IPS DF 4.7 (cell line): ENCODE measurements at regions not wholly inside any gene's neighbourhood (a gene's known extent, or its start where the extent isn't known, plus 50 kb on each side); places are given as distances from the start of the nearest gene placed in this dataset.

Experiments
- DNase-seq: peaks from one replicate; pipeline ENCODE4 v3.0.0-alpha.2; 2013; ENCODE audit warnings: low spot score; ENCODE audit errors: extremely low read depth

DNA sequence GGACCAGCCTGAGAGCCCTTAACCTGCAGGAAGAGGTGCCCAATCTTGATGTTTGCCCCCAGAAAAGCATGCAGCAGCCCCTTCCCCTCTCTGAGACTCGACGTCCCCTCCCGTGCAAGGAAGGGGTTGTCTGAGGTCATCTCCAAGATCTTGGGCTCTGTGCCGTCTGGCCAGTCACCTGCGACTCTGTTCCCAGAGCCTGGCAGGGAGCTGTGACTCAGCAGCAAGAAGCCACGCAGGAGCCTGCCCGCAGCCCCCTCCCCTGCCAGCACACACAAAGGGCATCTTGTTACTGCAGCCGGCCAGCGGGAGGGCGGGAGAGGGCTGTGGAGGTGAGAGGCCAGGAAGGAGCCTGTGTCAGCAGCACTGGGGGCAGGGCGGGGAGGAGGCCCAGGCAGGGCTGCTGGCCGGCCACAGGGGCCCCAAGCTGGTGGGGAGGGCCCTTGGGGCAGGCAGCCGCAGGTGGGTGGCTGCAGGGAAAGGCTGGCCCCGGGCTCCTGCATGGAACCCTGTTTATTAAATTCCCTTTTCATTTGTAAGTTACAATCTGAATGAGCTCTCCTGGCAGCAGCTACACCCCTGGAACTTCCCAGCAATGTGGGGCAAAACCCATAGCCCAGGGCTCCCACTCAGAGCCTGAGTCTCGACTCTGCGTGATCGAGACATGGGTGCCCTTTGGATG, 103.7 kb upstream of the ZMIZ1 start:
- no peak for DNase-seq

DNA sequence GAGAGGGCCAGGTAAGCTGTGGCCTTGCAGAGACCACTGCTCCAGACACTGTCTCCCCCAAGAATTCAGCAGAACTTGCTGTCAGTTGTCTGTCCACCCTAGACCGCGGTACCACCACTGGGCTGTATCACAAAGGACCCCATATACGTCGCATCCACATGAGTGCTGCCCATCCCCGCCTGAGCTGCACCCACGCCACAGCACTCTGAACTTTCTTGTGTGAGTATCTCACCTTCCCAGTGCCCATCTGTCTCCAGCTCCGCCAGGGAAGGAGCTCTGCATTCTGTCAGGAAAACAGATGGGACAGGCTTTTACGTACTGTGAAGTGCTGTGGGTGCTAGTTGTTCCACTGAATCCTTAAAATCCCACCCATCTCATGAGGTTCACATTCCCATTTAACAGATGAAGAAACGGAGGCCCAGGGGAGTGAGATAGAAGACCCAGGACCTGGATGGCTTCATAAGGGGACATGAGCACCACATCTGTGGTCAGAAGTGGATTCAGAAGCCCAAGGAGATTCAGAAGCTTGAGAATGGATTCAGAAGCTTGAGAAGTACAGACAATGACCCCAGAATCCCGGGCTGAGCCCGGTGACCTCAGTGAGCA, 102.5 kb upstream of the ZMIZ1 start:
- no peak for DNase-seq

DNA sequence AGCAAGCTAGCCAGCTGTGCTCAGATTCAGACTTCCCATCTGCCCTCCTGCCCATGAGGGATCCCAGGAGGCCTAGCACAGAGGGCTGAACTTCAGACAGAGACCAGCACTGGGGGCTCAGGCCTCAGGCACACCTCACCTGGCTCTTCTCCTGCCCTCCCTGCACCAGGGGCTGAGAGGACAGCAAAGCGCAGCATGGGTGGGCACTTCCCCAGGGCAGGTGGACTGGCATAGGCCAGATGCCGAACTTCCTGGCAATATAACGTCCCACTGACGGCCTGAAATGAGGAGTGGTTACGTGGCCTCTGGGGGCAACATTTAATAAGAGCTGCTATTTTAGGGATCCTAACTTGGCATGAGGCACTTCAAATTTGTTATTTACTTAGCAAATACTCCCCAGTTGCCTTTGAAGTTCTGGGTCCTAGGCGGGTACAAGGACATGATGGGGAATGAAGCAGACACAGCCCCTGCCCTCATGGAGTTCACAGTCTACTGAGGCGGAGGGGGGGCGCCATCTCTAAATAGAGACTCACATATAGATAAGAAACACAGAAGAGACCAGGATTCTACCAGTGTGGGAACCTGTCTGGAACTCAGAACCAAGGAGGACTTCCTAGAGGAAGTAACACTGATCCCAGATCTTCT, 101.8 kb upstream of the ZMIZ1 start:
- no peak for DNase-seq

DNA sequence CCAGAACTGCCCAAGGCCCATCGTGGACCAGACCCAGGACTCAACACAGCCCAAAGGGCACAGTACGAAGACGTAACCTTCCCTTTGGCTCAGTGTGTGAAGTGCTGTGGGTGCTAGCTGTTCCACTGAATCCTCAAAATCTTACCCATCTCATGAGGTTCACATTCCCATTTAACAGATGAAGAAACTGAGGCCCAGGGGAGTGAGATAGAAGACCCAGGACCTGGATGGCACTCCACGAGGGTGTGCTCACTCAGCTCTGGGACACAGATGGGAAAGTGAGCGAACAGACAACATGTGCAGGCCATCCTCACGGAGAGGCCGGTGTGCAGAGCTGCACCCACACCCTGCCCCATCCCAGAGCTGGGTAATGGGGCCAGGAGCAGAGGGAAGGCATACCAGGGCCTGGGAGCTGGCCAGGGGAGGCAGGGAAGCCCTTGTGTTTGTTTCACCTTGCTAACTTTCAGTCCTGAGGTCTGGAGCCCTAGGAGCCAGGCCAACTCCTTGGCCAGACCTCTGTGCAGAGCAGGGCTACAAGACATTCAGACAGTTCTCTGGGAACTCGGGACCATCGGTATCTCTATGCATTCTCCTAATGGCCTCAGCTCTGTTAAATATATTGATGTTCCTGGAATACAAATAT, 100.3 kb upstream of the ZMIZ1 start:
- no peak for DNase-seq

DNA sequence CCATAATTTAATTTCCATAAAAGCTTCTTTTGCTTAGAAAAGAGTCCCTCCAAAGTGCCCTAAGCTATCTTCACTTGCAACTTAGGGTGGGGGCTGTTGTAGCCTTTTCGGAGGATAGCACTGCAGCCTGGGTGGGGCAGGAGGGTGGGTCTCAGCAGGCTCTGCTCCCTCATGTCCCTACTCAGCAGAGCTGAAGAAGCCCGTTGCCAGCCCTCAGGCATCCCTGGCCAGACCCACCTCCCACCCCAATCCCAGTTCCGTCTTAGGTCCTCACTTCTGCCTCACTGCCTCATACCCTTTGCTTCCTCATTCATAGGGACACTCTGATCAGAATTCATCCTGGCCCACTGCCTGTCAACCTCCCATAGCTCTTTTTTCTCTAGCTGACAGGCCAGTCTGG, 99.8 kb upstream of the ZMIZ1 start:
- DNase-seq = no peak

DNA sequence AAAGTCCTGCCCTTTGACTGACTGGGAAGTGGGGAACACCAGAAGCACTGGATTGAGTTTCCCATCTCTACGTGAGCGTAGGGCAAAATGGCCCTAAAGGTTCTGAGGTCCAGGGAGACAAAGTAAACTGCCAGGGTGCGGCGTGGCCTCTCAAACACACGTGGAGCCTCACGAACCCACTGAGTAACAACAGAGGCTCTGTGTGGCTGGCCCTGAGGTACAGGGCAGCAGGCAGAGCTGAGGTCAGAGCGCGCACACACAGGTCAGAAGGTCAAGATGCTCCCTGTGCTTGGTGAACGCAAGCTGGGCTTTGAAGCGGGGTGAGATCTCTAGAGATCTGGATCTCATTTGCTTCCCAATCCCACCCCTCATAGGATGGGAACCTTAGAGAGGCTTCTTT, 99.0 kb upstream of the ZMIZ1 start:
- no peak for DNase-seq

DNA sequence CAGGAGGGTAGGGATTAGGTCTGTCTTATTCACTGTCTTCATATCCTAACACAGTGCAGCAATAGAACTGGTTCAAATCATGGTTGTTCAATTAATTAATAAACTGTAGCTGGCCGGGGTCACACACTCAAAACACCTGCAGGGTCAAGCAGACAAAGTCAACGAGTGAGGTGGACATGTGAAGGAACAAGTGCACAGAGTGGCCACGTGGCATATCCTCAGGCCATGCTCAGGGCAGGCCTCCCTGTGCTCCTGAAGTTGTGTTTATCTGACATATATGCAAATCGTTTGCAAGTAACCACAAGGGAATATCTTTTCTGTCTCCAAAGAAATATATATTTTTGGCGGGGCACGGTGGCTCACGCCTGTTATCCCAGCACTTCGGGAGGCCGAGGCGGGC, 98.5 kb upstream of the ZMIZ1 start:
- DNase-seq = no peak

DNA sequence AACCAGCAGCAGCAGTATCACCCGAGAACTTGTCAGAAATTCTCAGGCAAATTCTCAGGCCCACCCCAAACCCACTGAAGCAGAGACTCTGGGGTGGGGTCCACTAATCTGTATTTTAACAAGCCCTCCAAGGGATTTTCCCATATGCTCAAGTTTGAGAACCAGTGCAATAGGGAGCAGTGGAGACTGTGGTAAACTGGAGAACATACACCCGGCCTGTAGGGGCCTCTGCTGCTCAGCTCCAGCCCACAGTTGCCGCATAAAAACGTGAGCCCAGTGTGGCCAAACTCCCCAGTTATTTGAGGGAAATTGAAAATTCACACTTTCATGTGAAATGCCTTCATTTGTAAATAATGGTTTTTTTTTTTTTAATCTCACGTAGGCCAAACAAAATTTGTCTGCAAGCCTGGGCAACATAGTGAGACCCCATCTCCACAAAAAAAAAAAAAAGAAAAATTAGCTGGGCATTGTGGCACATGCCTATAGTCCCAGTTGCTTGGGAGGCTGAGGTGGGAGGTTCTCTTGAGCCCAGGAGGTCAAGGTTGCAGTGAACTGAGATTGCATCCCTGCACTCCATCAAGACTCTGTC, 97.6 kb upstream of the ZMIZ1 start:
- DNase-seq = no peak

DNA sequence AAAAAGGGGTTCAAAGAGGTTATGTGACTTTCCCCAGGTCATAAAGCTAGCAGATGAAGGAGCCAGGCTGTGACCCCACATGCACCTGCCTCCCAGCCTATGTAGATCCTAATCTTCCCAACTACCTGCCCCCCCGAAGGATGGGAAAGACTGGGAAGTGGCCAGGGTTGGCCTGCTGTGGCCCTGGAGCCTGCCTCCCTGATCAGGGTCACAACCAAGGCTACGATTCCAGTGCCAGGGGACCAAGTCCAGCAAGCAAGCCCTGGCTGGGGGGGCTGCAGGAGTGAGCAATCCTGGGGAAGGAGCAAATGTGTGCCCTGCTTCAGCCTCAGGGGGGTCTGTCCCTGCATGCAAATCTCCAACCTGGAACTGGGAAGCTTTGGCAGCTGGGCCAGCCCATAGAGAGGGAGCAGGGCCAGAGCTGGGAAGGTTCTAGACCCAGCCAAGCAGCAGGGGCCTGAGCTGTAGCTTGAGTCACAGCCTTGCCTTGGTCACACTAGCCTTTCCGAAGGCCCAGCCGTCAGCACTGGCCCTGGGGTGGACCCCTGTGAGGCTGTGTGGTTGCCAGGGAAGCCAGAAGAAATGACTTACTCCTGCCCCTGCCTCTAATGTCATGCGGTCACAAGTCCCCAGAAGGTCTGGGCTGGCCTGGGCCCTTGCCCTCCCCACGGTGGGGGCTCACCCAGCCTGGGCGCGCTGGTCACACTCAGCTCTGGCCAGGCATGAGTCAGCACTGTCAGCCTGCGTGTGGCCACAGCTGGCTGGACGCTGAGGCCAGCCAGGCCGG, 96.4 kb upstream of the ZMIZ1 start:
- DNase-seq = no peak

DNA sequence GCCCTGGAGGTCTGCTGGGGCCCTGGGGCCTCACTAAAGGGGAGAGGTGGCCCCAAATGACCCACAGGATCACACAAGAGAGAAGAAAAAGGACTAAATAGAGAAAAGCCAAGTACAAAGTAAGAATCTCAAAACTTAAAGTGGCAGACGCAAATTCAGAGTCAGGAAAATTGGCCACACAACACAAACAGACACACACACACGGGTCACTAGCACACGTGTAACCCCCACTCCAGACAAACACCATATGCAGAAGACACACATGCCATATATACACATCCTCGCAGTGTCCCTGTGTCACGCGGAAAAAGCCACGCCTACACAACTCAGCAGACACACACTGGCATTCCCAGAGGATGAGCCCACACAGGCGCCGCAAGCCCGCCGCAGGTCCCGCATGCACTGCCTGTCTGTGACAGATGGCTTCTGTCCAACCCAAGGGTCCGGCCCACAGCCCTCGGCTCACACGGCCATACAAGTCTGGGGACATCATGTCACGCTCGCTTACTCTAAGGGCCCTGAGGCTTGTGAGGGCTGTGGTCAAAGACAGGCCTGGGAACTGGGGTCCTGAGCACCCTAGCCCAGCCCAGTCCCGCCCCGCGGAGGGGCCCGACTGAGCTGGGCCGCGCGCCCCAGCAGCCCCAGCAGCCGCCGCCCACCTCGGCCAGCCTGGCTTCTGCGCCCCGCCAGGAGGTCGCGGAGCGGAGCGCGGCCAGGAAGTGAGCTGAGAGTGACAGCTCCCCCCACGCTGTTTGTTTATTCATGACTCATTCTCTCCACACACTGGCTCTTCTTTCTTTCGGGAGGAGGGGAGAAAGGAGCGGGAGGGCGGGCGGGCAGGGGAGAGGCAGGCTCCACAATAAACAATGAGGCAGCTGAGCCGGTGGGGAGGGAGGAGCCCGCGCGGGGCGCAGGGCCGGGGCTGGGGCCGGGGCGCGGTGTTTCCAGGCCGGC, 95.5 kb upstream of the ZMIZ1 start:
- no peak for DNase-seq

DNA sequence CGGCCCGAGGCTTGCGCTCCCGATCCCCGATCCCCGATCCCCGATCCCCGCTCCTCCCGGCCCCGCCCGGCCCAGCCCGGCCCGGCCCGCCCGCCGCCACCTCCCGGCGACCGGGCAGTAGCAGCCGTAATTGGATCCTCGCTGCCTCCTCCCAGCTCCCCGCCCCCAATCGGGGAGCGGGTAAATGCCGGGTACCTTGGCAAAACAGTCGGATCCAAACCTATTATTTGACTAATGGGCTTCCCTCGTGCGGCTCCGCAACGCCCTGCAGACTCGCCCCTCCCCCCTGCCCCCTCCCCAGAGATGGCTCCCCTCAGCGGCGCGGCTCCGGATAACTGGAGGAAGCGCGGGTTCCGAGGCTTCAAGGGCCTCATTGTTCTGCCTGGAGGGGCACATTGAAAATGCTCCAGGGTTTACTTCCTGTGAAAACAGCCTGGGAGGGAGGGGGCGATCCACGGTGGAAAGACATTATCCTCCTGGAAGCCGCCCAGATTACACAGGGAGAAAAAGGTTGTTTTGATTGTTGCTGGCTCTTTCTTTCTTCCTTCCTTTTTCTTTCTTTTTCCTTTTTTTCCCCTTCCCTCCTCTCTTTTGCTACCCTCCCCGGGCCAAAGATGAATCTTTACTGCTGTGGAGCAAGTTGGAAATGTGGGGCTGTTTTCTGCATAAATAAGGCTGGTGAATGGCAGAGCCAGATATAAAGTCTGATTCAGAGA, 94.7 kb upstream of the ZMIZ1 start:
- DNase-seq = no peak

DNA sequence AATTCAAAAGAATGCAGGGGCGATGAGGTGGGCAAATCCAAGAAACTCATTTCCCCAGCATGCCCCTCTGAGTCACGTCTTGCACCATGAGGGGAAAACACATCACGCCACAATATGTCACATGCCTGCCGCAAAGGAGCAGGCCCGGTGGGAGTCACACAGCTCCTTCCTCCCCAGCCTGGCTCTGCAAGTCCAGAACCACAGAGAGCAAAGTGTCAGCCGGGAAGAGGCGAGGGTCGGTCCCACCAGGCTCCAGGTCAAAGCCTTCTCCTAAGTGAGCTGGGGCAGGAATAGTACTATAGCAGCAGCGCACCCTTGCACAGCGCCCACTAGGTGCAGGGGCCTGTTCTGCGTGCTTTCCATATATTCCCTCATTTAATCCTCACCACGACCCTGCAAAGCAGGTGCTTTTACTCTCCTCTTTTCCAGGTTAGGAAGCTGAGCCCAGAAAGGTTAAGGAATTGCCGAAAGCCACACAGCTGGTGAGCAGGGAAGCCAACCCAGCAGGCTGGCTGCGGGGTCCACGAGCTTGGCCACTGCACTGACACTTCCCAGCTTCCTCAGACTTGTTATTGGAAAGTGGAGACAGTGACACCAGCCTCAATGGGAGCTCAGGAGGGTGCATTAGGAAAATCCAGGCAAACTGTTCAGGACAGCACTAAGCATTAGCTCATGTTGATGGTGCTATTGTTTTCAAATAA, 94.0 kb upstream of the ZMIZ1 start:
- no peak for DNase-seq

DNA sequence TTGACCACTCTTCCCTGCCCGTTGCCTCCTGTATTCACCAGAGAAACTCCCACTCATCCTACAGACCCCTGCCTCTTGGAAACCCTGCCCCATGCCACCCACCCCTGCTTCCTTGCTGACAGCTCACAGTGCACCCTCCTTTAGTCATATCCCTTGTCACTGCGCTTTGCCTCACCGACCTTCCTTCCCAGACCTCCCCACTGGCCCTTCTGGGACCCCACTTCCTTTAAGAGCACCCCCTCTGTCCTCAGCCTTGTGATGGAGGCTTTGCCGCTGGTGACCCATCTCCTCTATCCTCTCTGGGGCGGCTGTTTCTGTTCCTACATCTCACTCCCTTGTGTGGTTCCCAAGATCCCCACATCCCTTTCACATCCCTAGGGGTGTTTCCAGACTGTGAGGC, 92.8 kb upstream of the ZMIZ1 start:
- DNase-seq = no peak

DNA sequence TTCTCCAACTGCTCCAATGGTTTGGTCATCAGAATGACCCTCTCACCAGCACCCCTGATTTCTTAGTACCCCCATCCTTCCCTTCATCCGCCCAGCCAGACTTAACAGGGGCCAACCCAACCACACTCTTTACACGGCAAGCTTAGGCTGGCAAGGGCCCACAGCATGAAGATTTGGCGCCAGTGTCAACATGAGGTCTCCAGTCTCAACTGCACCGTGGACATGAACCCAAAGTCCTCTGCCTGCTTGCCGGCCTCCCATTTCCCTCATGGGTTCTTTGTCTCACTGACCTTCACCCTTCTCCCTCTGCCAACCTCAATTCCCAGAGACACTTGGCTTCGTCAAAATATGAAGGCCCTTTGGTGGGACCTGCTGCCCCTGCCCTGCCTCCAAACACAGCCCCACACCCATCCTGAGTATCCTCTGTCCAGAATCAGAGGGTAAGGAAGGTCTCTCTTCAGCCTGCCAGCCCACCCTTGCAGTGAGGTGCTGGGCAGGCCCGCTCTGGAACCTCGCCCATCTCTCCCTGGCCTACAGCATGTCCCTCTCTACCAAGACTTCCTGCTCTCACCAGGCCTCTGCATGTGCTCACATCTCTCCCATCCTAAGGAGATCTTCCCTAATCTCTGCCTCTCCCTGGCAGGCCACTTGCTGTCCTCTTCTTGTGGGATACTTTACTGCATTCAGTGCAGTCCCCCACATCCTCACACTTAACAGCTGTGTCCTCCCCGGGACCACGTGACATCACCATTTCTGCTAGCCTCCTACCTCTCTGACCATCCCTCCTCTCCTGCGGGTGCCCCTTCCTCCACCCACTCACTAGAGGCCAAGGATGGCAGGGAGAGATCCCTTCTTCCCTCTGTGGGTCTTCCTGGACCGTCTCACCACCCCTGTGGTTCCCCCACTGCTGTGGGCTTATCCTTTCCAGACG, 91.7 kb upstream of the ZMIZ1 start:
- no peak for DNase-seq

DNA sequence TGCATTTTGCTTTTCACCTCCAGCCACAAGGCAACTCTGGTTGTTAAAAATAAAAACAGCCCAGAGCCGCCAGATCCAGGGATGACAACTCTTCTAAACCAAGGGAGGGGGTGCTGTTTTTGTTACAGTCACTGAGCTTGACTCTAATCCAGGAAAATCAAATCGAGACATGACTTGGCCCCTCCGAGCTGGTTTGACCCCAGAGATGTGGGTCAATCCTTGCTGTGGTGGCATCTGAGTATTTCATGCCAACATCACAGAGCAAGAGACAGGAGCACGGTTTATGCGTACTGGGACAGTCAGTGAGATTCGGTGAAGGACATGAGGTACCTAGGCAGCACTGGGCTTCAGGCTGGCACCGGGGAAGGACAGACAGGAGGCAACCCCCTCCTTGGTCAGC, 88.8 kb upstream of the ZMIZ1 start:
- DNase-seq = no peak

DNA sequence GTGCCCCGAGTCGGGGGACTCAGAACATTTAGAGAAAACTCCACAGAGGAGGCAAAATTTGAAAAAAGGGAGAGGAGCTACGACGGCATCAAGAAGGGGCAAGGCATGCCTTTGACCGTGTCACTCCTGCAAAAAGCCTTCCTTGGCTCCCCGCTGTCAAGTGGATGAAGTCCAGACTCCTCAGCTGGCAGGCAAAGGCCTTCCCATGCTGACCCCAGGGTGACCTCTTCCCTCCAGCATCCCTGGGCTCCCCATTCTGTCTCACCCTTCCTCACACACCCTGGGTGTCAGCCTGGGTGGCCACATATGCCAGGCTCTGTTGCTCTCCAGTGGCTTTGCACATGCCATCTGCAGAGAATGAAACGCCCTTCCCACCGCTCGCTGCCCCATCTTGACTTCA, 88.4 kb upstream of the ZMIZ1 start:
- DNase-seq = no peak

DNA sequence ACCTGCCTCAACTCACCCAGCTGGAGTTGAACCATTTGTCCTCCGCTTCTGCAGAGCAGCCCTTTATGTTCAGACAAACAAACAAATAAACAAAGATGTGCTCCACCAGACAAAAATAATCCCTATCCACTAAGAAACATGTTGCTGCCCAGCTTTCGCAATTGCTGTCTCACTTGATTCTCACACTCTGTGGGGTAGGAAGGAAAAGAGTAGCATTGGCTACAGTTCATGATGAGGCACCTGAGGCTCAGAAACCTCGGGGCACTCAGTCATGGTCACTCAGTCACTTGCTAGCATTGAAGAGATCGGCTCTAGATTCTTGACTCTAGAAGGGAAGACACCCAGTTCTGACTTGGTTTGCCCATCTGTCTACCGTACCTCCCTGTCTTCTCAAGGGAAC, 88.0 kb upstream of the ZMIZ1 start:
- no peak for DNase-seq
